ENCODE measurements at regions not wholly inside any gene's neighbourhood (a gene's known extent, or its start where the extent isn't known, plus 50 kb on each side); places are given as distances from the start of the nearest gene placed in this dataset.

DNA sequence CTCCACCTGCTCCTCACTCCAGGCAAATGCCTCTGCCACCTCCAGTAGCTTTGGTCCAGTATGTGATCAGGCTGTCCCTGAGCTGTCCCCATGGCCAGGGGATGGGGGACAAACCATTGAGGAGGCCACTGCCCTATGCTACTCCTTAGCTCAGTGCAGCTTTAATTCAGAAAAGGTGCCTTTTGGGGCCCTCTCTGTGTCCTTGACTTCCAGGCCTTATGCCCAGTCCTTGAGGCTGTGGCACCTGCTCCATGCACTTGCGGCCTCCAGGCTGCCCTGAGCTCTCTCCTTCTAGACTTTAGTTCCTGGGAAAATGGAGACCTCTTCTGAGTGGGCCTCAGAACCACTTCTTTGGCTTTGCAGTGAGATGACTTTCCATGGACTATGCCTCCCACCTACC, 650.8 kb upstream of the CELF2 start:
- DNase-seq (ENCODE audit: low spot score): no peak

DNA sequence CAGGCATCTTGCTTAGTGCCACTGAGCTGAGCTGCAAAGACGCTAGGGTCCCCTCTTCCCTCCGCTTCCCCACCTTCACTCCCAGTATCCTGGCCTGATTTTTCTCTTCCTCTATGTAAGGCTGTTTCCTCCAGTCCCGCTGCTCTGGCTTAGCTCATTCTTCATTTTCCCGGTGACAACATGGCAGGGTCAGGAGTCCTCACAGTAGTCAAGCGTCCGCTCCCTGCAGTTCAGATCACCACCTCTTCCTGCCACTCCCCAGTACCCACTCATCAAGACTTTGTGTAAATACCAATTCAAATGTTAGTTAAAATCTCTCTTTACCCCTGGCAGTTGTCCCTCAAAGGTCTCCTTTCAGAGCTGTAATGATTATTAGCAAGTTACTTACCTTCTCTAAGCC, 650.4 kb upstream of the CELF2 start:
- DNase-seq (ENCODE audit: low spot score): no peak

DNA sequence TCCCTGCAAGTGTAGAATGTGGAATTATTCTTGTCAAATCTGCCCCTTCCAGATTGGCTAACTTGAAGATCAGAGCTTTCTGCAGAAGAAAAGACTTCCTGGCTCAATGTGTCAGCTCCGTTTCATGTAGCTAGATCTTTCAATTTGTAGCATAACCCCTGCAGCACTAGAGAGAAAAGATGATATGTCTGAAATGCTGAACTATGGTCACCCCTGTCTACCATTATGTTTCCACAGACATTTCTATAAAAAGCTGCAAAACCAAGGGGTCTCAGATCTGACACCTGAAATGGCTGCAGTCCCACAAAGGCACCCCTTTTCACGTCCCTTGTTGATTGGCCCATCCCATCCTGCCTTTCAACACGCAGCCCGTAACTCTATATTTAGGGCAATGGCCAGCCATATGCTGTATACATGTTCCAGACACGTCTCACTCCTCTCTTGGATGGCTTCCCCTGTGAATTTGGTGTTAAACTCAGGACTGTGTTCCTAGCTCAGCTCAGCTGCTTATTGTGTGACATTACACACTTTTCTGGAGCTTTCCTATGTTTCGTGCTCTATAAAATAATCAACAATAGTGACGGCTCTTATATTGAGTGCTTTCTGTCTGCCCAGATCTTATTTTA, 648.6 kb upstream of the CELF2 start:
- DNase-seq (ENCODE audit: low spot score): no peak

DNA sequence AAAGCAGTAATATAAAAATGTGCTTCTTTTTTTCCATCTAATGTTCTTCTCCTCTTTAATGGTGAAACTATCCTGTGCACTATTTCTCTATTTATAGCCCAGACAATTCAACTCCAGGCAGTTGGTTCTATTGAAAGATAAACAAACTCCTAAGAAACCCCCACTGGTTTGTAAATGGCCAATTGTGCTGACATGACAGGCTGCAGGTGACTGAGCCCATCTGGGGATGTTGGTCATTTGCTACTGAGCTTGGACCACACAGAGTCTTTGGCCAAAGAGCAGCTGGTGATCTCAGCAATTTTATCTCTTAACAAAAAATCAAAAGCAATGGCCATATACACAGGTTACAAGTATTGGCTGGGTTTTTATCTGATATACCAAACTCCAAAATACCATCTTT, 631.8 kb upstream of the CELF2 start:
- DNase-seq (ENCODE audit: low spot score): no peak

DNA sequence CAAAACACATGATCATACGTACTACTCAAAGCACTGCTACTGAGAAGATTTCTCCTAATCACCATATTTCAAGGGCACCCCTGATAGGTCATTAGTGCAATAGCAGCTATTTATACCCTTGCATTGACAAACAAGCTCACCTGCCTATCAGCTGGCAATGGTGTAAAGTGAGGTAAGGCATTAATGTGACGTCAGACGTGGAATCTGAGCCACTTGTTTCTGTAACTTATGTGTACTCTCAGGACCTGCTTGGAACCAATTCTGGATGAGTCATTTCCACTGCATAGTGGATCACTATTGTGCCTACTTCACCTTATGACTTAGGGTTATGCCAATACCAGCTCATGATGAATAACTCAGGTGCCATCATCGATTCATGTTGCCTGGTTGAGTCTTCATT, 628.5 kb upstream of the CELF2 start:
- no peak for DNase-seq (ENCODE audit: low spot score)

DNA sequence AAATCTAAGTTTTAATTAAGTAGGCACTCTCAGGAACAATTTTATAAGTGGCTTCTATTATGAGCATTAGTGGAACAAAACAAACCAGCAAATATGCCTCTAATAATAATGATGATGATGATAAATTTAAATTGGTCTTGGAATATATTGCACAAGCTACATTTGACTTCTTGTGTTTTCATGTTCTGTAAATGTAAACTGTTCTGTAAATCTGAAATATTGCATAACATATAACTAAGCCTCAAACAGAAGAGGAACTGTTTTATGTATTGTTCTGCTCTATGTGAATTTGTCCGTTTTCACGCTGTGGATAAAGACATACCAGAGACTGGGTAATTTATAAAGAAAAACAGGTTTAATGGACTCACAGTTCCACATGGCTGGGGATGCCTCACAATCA, 625.2 kb upstream of the CELF2 start:
- no peak for DNase-seq (ENCODE audit: low spot score)

DNA sequence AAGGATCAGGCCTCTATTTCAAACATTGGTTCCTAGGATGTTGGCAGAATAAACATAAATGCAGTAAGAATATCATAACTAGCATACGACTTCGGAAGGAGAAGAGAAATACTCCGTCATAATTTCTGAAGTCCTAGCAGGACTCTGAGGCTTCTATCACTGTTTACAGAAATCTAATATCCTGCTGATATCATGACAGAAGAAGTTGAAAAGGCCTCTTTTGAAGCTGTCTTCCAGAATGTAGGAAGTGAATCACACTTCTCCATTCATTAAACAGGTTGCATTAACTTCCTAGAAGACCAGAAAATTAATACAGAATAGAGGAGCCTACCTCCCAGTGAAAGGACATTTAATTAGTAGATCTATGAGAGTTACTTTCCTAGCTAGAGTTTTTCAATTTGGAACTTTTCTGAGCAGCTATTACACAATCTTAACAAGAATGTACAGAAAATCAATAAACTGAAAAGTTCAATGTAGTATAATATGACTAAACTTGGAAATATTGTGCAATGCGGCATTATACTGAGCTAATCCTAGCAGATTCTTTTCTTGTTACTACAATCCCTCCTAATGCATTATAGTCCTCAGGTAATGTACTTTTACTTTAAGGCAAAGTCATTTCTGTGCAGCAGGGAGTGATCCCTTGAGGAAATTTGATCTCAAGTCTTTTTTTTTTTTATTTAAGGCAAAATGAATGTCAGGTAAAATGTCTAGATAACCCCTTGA, 622.6 kb upstream of the CELF2 start:
- no peak for DNase-seq (ENCODE audit: low spot score)

DNA sequence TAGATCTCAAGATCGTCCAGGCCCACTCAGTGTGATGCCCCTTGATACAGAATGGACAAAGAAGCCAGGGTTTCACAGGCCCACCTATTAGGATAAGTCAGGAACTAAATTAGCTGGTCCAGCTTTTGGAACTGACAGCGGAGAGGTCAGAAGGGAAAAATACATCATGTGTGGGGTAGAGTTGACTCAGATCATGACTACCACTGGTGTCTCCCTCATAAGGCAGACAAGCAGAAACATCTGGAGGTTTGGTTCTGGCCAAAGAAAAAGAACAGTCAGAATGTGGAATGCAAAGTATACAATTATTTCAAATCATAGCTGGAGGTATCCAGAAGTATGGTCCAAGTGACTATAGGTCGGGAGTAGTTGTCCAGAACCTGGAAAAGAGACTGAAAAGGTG, 621.1 kb upstream of the CELF2 start:
- no peak for DNase-seq (ENCODE audit: low spot score)

DNA sequence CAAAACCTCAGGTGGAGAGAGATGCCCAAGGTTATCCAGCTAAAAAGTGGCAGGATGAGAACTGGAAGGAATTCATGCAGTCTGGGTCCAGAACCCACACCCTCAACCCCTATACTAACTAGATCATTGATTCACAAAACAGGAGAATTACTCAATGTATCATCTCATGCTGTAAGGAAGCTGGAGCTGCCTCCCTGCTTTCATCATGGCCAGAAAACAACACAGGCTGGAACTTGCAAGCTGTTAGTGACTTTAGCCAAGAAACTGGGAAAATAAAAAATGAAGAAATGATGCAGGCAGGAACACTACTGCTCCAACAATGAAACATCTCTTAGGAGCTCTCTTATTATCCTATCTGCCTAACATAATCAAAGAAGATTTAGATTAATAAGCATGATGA, 619.8 kb upstream of the CELF2 start:
- no peak for DNase-seq (ENCODE audit: low spot score)

DNA sequence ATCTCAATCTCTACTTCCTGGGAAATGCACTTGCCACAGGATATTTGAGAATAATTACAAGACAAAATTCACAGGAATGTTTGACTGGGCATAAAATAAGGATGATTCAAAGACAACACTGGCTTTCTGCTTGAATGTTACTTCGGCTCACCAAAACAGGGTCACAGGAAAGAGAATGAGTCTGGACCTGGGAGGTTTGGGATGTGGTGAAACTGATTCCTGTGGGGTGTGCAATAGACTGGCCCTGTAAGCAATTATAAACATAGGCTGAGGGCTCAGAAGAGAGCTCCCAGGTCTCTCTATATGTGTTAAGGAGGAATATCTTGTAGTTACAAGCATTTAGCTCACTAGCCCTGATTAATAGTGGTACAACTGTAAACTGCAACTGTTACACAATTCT, 613.9 kb upstream of the CELF2 start:
- no peak for DNase-seq (ENCODE audit: low spot score)

DNA sequence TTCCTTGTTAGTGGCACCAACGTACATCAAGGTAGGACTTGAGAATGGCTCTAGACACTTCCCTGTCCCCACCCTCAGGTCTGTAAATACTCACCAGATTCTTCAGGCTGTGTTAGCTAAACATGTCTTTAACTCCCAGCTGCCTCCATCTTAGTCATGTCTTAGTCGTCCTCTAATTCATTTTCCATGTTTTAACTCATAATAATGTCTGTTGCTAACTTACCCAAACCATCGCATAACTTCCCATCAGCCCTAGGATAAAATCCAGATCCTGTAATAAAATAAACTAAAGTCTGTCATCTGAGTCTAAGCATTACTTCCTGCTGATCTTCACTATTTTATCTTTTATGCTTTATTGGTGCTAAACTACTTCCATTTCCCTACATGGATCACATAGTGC, 600.0 kb upstream of the CELF2 start:
- DNase-seq (ENCODE audit: low spot score): no peak

DNA sequence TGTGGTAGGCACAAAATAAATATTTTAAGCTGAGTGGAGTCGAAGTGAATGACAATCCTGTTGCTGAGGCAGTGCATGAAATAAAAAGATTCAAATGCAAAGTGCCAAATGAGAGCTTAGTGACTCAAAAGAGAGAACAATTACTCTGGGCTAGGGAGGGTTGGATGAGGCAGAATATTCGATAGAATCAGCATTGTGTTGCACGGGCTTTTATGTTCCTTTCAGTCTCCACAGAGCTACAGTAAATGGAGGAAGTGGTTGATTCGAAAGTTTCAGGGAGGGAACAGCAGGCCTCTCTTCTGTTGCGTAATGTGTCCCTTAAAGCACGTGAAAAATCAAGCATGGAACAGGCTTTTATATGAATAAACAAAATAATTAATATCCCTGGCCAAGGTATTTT, 599.3 kb upstream of the CELF2 start:
- no peak for DNase-seq (ENCODE audit: low spot score)

DNA sequence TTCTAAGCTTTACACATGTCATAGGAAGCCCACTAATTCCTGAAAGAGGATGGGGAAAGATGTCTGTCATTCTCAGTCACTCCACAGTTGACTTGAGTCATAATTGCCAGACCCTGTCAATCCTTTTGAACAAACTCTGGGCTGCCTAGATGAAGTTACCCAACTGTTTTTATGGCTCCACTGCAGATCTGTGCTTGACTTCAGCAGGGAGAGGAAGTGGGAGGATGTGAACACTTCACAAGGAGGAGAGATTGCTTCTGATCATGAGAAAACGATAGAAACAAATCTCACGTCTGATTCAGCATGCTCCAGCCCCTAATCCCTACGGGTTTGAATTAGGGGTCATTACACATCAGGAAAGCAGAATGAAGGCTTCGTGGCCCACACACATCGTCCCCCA, 596.6 kb upstream of the CELF2 start:
- no peak for DNase-seq (ENCODE audit: low spot score)

DNA sequence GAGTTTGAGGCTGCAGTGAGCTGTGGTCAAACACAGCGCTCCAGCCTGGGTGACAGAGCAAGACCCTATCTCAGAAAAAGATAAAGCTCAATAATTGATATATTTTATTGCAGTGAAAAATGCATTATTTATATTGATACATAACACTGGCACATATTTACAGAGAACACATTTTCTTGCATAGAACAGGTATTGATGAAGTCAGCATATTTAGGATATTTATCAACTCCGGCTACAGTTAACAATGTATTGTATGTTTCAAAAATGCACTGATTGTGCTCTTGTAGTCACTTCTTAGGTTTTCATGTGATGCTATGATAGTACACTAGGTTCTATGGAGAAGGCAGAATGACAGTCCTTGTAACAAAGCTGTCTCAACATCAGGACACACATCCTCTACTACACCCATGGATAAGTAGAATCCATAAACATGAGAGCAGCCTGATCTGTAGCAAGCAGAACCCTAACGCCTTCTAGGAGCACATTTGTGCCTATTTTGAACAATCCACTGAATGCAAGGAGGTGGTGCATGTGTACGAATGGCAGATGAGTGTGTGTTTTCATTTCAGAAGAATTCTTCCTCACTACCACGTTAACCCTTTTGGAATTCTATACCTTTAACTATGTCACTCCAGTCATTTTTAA, 586.1 kb upstream of the CELF2 start:
- DNase-seq (ENCODE audit: low spot score): no peak

DNA sequence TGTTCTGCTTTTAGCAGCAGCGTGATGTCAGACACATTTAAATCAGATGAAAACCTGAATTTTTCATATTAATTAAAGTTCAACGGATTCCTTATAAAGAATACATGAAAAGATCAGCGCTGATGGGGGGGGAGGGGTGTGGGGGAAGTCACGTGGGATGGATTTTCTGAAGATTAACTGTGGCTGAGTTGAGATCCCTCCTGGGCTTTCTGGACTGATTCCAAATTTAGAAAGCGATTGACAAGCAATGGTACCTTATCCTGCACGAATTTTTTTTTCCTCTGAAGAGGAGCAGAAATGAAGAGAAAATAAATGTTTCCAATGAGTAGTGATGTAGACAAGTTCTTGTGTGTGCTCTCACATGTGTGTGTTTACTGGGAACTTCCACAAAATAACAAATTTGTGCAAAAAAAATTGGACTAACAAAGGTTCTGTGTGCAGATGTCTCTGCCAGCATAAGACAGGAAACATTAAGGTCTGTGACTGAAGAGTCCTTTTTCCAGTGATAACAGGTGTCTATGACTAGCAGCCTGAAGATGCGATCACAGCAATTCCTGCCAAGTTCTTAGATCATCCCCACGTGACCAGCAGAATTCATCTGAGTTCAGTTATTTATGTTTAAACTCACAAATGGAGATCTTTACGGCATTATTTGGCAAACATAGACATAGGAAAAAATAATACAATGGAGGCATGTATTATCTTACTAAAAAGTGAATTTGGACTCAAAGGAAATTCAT, 585.2 kb upstream of the CELF2 start:
- no peak for DNase-seq (ENCODE audit: low spot score)

DNA sequence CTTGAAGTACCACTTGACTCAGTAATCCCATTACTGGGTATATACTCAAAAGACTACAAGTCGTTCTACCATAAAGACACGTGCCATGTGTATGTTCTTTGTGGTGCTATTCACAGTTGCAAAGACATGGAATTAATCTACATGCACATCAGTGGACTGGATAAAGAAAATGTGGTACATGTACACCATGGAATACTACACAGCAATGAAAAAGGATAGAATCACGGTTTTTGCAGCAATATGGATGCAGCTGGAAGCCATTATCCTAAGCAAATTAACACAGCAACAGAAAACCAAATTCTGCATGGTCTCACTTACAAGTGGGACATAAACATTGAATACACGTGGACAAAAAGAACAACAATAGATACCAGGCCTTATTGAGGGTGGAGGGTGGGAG, 583.4 kb upstream of the CELF2 start:
- DNase-seq (ENCODE audit: low spot score): no peak

DNA sequence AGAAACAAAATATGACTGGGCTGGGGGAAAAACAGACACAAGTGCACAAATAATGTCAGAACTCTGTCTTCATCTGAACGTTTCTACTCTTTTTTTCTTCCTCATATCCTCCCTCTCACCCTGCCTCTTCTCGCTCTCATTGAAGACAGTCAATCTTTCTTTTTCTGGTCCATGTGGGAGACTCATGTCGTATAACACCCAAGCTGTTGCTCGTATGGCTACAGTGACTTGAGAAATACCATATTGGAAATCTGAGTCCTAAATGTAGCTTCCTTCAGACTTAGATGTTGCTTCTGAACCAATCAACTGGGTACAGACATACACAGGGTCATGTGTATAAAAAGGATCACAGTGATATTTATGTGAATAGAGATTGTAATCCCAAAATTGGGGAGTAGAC, 579.8 kb upstream of the CELF2 start:
- no peak for DNase-seq (ENCODE audit: low spot score)

DNA sequence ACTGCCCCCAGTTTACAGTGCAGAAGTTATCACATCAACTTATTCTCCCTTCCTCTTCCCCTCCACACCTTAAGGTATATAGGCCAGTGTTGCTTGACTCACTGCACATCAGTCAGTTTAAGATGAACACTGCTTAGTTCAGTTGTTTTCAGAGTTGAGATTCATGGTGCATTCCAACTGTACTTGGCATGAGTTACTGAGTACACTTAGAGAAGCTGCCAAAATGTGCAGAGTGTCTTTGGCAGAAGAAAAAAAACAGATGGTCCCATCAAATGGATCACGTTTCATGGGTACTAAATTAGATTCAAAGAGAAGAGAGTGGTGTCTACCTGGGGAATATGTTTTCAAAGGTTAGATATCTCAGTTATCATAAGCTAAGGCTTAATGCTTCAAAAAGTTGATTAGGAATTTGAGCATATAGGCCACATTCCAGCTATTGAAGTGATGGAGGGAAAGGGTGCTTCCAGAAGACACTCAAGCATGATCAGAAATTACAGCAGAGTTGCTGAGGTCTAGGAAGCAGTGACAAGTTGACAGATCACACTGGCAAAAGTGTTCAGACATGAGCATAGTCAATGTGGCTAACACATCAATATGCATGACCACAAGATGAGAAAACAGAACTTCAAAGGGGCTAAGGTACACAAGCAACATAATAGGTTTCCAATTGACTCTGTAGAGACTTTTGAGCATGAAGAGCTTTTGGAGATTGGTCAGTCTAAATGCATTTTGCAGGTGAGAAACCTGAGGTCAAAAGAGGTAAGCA, 579.2 kb upstream of the CELF2 start:
- DNase-seq (ENCODE audit: low spot score): no peak

DNA sequence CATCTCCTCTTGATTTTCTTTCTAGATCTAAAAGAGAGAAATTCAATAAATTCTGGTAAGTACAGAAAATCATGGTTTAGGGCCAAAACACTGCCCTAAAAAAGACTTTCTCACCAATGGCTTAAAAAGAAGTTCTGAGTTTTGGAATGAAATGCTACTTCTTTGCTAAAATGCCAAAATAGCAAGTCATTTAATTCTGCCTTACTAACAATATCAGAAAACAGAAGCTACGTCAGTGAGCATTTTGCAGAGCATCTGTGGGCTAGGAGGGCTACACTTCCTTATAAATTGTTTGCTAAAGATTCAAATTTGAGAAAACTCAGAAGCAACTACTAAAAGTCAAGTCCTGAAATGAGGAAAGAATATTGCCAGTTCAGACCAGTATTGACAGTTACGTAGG, 560.8 kb upstream of the CELF2 start:
- DNase-seq (ENCODE audit: low spot score): no peak

DNA sequence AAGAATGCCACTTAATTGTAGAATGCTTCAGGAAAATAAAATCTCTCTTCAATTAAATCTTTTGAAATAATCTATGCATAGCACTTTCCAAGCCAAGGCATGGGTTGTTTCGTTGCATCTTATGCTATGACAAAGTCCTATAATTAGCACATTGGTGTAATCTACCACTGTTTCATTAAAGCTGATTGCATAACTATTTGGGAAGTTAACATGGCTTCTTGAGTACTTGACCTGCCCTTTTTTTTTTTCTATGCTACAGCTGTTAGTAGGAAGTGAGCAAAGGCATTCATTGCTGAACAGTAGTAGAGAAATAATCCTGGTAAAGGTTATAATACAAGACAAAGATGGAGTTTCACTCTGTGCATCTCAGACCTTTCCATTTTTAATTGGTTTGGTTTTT, 557.2 kb upstream of the CELF2 start:
- no peak for DNase-seq (ENCODE audit: low spot score)

DNA sequence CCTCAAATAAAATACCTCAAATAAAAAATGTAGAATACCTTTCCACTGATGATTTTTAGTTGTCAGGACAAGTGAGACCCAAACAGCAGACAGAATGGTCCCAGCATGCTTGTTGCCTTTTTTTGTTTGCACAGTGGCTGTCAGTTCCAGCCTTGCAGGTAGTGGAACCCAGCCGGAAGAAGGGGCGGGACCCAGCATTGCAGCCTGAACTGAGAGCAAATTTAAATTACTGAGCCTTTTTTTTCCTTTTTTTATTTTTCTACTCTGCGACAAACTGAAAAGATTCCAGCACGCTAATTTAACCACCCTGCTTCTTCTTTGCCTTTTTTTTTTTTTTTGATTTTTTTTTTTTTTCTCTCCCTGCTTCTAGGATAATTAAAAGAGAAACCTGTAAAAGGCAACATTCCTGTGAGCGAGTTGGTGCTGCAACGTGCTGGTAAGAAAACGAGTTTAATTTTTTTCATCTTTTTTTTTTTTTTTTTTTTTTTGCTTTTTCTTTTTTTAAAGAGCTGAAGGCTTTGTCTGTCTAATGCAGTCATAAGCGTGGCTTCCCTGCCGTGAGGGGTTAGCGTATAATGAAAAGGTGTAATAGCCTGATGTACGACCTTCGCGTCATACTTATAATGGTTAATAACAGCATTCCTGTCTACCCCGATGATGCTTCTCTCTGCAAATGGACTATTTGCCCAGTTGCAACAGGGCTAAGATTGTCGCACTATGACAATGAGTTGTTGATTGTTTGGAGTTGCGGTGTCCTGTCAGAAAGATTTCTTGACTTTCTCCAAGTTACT, 555.3 kb upstream of the CELF2 start:
- no peak for DNase-seq (ENCODE audit: low spot score)

DNA sequence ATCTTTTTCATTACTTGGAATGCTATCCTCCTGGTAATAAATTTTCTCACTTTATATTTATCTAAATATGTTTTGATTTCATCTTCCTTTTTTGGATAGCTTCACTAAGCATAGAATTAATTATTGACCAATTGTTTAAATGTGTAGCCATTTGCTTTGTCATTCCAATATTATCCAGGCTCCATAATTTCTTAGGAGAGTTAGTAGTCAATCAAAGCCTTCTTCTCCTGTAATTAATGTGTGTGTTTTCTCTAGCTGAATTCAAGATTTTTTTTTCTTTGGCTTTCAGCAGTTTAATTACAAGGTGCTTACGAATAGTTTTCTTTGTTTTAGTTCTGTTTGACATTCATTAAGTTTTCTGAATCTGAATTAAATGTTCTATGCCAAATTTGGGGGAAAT, 545.9 kb upstream of the CELF2 start:
- no peak for DNase-seq (ENCODE audit: low spot score)

Measured in COLO829 (cell line).